Gastroesophageal sphincter (tissue), 3 donors: ENCODE measurements at regions not wholly inside any gene's neighbourhood (a gene's known extent, or its start where the extent isn't known, plus 50 kb on each side); places are given as distances from the start of the nearest gene placed in this dataset.

Experiments
- POLR2A ChIP-seq, 2 donors: fragments of 450-650 bp; IDR thresholded peaks; one replicate each; pipeline ENCODE4 v1.6.1; 2017; ENCODE audit warnings: antibody characterized with exemption in 2 of 2, mild to moderate bottlenecking in 2 of 2, moderate library complexity in 1 of 2
- TF ChIP-seq, protein P1 (sequence below), 4 experiments: fragments of 200-600 bp in 2 of 4; fragments of 450-650 bp in 2 of 4; sonication (generic) in 1 of 4; IDR thresholded peaks; one replicate each; pipeline ENCODE4 v1.5.1; 2017 to 2019; ENCODE audit warnings: antibody characterized with exemption in 4 of 4, mild to moderate bottlenecking in 2 of 4, moderate library complexity in 2 of 4

DNA sequence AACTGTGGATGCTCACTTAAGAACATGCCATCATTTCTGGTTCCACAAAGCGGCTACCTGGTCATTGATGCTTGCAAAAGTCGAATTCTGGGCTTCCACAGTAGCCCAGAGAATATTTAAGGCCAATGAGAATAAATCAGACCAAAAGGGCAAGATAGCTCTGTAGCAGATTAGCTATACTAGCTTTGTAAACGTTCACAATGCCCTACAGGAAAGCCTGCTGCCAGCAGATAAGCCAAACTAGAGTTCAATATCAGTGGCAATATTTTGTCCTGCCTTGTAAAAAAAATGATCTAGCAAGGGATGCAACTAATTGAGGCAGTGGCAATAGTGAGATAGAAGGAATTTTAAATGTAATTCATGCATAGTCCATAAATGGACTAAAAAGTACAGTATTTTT lies 387.7 kb upstream of the TEX13C start:
- TF ChIP-seq, protein P1, sequence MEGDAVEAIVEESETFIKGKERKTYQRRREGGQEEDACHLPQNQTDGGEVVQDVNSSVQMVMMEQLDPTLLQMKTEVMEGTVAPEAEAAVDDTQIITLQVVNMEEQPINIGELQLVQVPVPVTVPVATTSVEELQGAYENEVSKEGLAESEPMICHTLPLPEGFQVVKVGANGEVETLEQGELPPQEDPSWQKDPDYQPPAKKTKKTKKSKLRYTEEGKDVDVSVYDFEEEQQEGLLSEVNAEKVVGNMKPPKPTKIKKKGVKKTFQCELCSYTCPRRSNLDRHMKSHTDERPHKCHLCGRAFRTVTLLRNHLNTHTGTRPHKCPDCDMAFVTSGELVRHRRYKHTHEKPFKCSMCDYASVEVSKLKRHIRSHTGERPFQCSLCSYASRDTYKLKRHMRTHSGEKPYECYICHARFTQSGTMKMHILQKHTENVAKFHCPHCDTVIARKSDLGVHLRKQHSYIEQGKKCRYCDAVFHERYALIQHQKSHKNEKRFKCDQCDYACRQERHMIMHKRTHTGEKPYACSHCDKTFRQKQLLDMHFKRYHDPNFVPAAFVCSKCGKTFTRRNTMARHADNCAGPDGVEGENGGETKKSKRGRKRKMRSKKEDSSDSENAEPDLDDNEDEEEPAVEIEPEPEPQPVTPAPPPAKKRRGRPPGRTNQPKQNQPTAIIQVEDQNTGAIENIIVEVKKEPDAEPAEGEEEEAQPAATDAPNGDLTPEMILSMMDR (IDR thresholded peaks at IDR 0.05), result no peak
- TF ChIP-seq POLR2A (IDR thresholded peaks at IDR 0.05), result no peak
